CD4-positive, alpha-beta T cell treated with Interleukin-4 for 4 hours (primary cell): ENCODE measurements at regions not wholly inside any gene's neighbourhood (a gene's known extent, or its start where the extent isn't known, plus 50 kb on each side); places are given as distances from the start of the nearest gene placed in this dataset.

Source experiments
- DNase-seq: peaks from one replicate; pipeline ENCODE4 v3.0.0-alpha.2; 2020

- DNase-seq, result no peak
Measured at GRCh38 chr10:78787125-78787524, 281.6 kb upstream of the ZMIZ1 start.

DNA sequence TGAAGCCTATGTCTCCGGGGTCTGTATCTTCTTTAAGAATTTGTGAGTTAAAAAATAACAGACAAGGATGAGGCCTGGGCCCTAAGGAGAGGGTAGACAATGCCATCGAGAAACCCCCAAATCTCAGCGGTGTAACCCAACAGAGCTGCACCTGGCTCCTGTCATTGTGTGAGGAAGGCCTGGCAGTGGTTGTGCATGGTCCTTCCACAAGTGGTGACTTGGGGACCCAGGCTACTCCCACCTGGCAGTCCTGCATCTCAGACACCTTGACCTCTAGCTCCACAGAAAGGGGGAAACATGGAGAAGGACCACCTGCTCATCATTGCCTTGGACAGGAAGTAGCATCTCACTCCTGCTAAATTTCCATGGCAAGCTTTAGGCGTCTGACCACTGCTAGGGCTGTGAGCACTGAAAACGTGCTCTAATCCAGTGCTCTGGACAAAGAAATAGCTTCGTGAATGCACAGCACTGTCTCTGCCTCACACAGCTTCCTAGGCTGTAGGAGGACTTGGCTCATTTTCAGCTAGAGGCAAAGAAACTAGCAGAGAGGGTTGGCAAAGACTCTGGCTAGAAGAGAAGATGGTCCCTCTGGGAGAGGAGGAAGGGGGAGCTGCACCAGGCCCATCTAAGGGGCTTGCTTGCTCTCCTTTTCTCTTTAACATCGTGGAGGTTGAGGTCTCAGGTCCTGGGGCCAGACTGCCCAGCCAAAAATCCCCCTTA, 273.9 kb upstream of the ZMIZ1 start:
- DNase-seq, result no peak

DNA sequence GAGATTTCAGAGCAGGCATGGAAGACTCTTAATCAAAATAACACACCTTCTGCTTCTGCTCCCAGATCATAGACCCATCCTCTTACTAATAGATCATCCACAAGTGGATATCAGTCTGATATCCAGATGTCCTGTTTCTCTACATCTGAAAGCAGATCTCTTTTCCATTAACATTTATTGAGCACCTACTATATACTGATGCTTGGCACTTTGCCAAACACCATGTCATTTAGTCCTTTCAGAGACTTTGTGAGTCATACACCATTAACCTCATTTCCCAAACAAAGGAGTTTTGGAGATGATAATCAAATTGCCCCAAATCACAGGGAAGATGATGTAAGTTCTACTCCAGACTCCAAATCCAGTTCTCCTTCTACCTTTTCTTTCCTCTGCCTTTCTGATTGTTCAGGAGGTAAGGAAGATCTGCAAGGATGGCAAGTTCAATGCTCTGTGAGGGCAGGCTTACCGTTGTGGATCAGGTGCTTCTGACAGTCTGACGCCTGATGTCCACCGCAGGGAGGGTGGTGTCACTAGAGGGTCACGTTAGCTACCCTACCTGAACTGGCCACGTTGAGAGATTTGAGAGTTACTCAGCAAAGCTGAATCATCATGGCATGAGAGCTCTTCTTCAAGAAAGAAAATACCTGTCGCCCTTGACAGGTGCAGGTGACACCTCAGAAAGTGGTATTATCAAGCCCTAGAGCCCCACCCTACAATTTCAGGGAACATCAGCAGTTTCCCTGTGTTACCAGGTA, 269.6 kb upstream of the ZMIZ1 start:
- DNase-seq, result no peak

DNA sequence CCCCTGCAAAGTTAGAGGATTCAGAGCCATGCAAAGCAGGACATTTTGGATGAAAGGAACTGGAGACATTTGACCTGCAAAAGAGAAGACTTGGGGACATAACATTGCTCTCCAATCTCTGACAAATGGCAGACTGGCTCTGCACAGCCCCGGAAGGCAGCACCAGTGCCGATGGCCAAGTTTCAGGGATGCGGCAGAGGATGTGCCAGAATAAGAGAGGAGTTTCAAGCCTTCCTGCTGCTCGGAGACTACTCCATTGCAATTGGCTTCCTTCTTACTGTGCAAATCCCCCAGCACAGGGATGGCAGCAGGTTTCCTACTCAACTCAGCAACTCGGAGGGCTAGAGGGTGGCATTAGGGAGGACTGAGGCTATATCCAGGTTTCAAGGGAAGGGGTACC, 268.8 kb upstream of the ZMIZ1 start:
- no peak for DNase-seq

DNA sequence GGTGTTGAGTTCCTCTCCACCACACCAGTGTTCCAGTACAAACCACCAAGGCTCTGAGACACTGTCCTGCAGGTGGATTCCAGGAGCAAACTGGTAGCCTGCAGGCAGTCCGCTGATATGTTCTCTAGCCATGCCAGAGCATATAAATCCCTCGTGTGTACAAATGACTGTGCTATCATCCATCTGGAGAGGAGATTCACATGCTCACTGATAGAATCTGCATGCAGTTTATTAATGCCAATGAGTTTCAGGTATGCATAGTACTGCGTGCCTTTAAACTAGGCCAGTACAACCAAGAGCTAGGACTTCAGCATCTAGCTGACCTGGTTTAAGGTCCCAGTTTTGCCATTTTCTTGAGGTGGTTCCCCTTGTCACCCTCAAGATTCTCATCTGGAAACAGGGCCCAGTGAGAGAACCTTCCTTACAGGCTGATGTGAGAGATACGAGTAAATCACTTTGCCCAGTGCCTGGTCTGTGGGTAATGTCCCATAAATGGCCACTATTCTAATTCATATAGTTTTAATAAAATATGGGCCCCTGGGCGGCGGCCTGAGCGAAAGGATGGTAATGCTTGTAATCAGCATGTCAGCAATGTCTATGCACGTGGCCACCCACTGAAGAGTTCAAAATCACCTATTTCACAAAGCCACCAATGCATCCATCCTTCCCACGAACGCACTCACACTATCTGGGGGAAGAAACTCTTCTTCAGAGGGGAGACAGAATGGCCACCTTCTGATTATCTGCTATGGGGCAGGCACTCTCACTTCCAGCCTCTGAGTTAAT, 268.0 kb upstream of the ZMIZ1 start:
- DNase-seq, result no peak

DNA sequence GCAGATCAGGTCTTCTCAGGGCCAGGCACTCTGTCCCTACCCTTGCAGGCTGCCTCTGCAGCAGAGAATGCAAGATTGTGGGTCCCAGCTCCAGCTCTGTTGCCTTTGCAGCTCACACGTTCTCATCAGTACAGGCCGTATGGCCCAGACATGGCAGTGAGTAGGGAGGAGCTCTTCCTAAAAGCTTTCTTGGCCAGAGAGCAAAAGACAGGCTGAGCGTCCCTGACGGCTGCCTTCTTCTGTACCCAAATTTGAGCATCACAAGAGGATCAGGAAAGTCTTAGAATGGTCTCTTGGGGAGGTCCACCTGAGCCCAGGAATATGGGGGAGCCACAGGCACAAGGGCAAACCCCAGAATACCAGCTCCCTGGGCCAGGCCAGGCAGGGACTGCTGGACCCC, 266.3 kb upstream of the ZMIZ1 start:
- no peak for DNase-seq

- DNase-seq, result no peak
Measured at GRCh38 chr10:78802866-78803265, 265.9 kb upstream of the ZMIZ1 start.

GRCh38 chr10:78803710-78804109, 265.1 kb upstream of the ZMIZ1 start:
- DNase-seq, result no peak

DNA sequence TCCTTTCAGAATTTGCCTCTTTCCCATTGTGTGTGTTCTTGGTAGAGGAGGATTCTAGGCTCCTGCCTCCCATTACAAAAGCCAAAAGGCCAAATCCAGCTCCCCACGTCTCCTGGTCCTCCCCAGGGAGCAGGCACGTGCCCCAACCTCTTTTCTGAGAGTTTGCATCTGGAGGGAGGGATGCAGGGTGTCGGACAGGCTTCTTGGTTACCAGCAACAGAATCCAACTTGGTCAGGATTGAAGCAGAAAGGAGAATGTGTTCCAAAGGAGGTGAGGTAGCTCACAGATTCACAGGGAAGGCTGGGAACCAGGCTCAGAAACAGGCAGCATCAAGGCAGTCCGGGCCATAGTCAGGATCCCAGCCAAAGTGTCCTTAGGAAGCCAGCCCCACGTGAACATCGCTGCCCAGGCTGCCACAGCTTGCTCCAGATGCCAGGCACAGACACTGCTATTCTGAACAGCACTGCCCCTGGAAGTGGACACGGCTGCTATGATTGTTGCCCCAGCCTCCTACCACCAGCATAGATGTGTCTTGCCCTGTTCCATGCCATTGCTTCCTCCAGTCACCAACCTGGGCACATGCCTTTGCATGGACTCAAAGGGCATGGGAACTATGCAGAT, 264.2 kb upstream of the ZMIZ1 start:
- no peak for DNase-seq

DNA sequence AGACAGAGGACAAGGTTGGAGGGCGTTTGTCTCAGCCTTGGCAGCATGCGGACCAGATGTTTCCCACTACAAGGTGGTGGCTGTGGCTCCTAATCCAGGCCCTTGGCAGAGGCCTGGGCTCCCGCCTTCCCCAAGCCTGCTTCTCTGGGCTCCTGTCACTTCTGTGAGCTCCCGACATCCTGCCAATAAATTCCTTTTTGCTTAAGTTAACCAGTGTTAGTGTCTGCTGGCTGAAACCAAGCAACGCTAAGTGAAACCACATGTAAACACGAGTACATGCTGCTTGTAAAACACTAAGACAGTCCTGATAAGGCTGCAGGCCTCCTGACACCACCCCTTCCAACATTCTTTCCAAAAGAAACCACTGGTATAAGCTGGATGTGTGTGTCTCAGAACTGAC, 263.6 kb upstream of the ZMIZ1 start:
- DNase-seq, result no peak

GRCh38 chr10:78806681-78807221, 262.0 kb upstream of the ZMIZ1 start:
- no peak for DNase-seq

GRCh38 chr10:78807504-78808203, 261.1 kb upstream of the ZMIZ1 start:
- DNase-seq, result no peak

GRCh38 chr10:78808286-78808685, 260.5 kb upstream of the ZMIZ1 start:
- DNase-seq, result no peak

GRCh38 chr10:78808736-78809367, 259.9 kb upstream of the ZMIZ1 start:
- no peak for DNase-seq

GRCh38 chr10:78811174-78811573, 257.6 kb upstream of the ZMIZ1 start:
- DNase-seq, result no peak

- DNase-seq, result no peak
Measured at GRCh38 chr10:78812571-78813318, 256.0 kb upstream of the ZMIZ1 start.

DNA sequence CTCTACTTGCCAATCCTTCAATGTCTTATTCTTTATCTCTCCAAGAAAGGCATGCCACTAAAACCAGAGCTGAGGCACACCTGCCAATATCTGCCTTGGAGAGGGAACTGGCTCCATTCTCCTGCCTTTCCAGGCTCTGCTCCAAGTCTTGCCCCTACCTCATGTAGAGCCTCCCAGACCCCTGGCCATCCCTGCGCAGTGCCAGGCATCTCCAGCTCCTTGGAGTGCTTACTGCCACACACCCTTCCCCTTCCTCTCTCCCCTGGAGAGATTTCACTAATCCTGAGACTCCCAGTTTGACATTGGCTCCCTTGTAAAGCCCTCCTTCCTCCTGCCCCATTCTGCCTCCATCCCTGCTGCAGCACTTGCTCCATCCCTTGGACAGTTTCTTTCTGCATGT, 255.2 kb upstream of the ZMIZ1 start:
- no peak for DNase-seq

DNA sequence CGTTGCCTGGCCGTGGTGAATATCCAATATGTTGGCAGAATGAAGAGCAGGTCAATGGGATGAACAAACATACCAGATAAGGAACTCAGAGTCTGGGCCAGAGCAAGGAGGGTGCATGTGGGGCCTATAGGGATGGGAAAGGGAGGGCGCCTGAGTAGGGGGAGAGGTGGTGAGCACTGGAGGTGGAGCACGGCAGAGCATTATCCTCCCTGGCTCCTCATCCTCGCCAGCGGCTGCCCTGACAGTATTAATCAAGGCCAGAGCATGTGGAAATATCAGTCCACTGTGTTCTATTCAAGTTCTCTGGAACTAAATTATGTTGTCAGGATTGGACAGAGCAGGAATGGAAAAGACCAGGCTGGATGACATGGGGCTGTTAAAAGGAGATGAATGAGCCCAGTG, 254.8 kb upstream of the ZMIZ1 start:
- DNase-seq, result no peak

DNA sequence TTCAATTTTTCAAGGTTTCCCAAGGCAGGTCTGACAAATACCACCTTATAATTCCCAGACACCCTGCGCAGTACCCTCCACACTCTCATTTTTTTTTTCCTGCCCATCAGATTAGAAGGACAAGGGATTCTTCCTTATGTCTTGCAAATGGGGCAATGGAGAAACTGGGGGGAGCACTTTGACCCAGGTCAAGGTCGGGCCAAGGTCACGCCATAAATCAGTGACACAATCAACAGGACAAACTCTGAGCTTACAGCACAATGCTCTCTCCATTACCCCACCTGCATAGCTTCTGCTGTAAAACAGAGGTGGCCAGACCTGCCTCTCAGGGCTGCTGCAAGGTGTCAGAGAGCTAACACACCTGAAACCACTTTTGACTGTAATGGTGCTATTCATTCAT, 254.4 kb upstream of the ZMIZ1 start:
- no peak for DNase-seq

- no peak for DNase-seq
Measured at GRCh38 chr10:78815702-78816334, 252.9 kb upstream of the ZMIZ1 start.

DNA sequence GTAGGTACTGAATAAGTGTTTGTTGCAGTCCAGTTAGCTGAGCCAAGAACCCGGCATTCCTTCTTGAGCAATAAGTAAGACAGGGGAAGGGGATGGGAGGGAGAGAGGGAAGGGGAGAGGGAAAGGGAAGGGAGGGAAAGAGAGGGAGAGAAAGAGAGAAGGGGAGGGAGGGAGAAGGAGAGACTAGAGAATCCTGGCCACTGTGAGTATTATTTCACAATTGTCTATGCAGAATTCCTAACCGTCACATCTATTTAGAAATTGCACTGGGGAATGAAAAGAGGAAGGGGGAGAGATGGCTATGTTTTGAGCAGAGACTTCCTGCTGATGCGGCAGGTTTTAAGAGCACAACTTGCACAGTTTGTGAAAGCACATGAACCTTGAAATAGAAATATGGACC, 251.4 kb upstream of the ZMIZ1 start:
- no peak for DNase-seq
